OCI-LY7 (cell line): ENCODE measurements at regions not wholly inside any gene's neighbourhood (a gene's known extent, or its start where the extent isn't known, plus 50 kb on each side); places are given as distances from the start of the nearest gene placed in this dataset.

Experiments
- BruUV-seq: library from RNA; stranded (reverse); fragments of 400-500 nt; replicated peaks from 2 replicates; lab custom pipeline; 2021; lab: Mats Ljungman, UMichigan
- CTCF ChIA-PET: fragments of 300-600 bp; sonication (Branson Sonifier 250); formaldehyde crosslinking; loops from one replicate; lab custom pipeline; 2022; ENCODE audit warnings: antibody characterized with exemption; ENCODE audit not compliant: unreplicated experiment; lab: Charles Lee
- POLR2A ChIA-PET: fragments of 300-600 bp; sonication (Branson Sonifier 250); formaldehyde crosslinking; loops from one replicate; lab custom pipeline; 2022; ENCODE audit warnings: antibody characterized with exemption; lab: Charles Lee
- DNase-seq: peaks from one replicate; pipeline ENCODE4 v3.0.0-alpha.2; 2015; ENCODE audit warnings: low spot score
- H2AFZ ChIP-seq: fragments of 200-600 bp; sonication (generic), shearing (Covaris generic); 2 replicates; pipeline ENCODE4 v1.6.1; 2014; ENCODE audit warnings: mild to moderate bottlenecking, antibody characterized with exemption, low read length, moderate library complexity
- H3K27ac ChIP-seq: fragments of 200-600 bp; sonication (generic); 2 replicates; pipeline ENCODE4 v1.5.1; 2014; ENCODE audit warnings: mixed run types, low read depth, mild to moderate bottlenecking, moderate library complexity, low read length, inconsistent platforms; ENCODE audit not compliant: poor library complexity, severe bottlenecking
- H3K36me3 ChIP-seq: fragments of 200-600 bp; sonication (generic); 2 replicates; pipeline ENCODE4 v1.6.1; 2014; ENCODE audit warnings: mild to moderate bottlenecking, antibody characterized with exemption, low read length, moderate library complexity, mixed read lengths; ENCODE audit not compliant: insufficient read depth
- H3K4me1 ChIP-seq: fragments of 200-600 bp; sonication (generic); 2 replicates; pipeline ENCODE4 v1.5.1; 2014; ENCODE audit warnings: mild to moderate bottlenecking, low read length; ENCODE audit not compliant: insufficient read depth, poor library complexity, severe bottlenecking
- H3K4me2 ChIP-seq: fragments of 200-600 bp; sonication (generic); 2 replicates; pipeline ENCODE4 v1.6.1; 2014; ENCODE audit warnings: mild to moderate bottlenecking, low read length
- H3K4me3 ChIP-seq: fragments of 200-600 bp; sonication (generic); 2 replicates; pipeline ENCODE4 v1.5.1; 2014; ENCODE audit warnings: mild to moderate bottlenecking, low read depth, low read length; ENCODE audit not compliant: poor library complexity, severe bottlenecking
- H3K79me2 ChIP-seq: fragments of 200-600 bp; sonication (generic); 2 replicates; pipeline ENCODE4 v1.6.1; 2016; ENCODE audit warnings: low read depth, mild to moderate bottlenecking, low read length, moderate library complexity, mixed read lengths; ENCODE audit not compliant: insufficient read depth
- H3K9me2 ChIP-seq: fragments of 200-600 bp; sonication (generic); 2 replicates; pipeline ENCODE4 v1.6.1; 2016; ENCODE audit warnings: mild to moderate bottlenecking, low read length, mixed read lengths; ENCODE audit not compliant: insufficient read depth
- H3K9me3 ChIP-seq: fragments of 200-600 bp; sonication (generic); 2 replicates; pipeline ENCODE4 v1.6.1; 2014; ENCODE audit warnings: mild to moderate bottlenecking, mixed run types, low read length, mixed read lengths
- H4K20me1 ChIP-seq: fragments of 200-600 bp; sonication (generic); 2 replicates; pipeline ENCODE4 v1.6.1; 2014; ENCODE audit warnings: mild to moderate bottlenecking, antibody characterized with exemption, low read length, moderate library complexity, mixed read lengths; ENCODE audit not compliant: insufficient read depth
- CTCF ChIP-seq: fragments of 200-600 bp; sonication (generic); conservative IDR thresholded peaks from 2 replicates; pipeline ENCODE4 v1.5.1; 2014; ENCODE audit warnings: mild to moderate bottlenecking, antibody characterized with exemption, low read length, moderate library complexity, mixed read lengths
- EZH2phosphoT487 ChIP-seq: fragments of 200-600 bp; sonication (generic); IDR thresholded peaks from 2 replicates; pipeline ENCODE4 v1.6.1; 2018; ENCODE audit warnings: low read depth, borderline replicate concordance, mild to moderate bottlenecking, mixed run types, antibody characterized with exemption, low read length, moderate library complexity, mixed read lengths
- intact Hi-C: fragments of 100-400 bp; cut with micrococcal nuclease; formaldehyde crosslinking; loops from one replicate; pipeline ENCODE4 v1.10.0; 2022; ENCODE audit not compliant: unreplicated experiment

GRCh38 chr13:26929971-26930730 lies 169.6 kb upstream of the GPR12 start:
- H3K36me3 ChIP-seq, result no peaks in the 10 kb centered on the region
- H3K9me2 ChIP-seq, result no peaks in the 10 kb centered on the region
- no peaks in the 10 kb centered on the region for H4K20me1 ChIP-seq
- peak overlapping the region; percentile 33 for H3K4me3 ChIP-seq
- ChIA-PET POLR2A (interaction anchor here (0.5 to 1.3 kb wide), 3 partner anchors 11 to 228 kb away, joined by 3 to 5 read pairs (median 3); no protein-coding TSS in a partner anchor), CTCF (interaction anchor here (0.6 kb wide), 1 partner anchor 110 kb away, joined by 3 read pairs; no protein-coding TSS in a partner anchor)
- H3K4me2 ChIP-seq, result peak overlapping the region; percentile 58
- no peak overlapping the region for H3K27ac ChIP-seq
- H3K9me3 ChIP-seq, result no peaks in the 10 kb centered on the region
- intact Hi-C loops, result loop anchor here (1.0 to 10.0 kb wide), 3 partner anchors 57 to 445 kb away; no protein-coding TSS in a partner anchor
- peak overlapping the region; percentile 76; the same call in 1 of the 2 replicates for H2AFZ ChIP-seq
- no TSS peak for BruUV-seq
- TF ChIP-seq CTCF, result peak; percentile 98
- TF ChIP-seq EZH2phosphoT487, result no peak
- peaks cover 5% of the 10 kb centered on the region for H3K4me1 ChIP-seq
- peak; percentile 72 for DNase-seq
- H3K79me2 ChIP-seq, result no peaks in the 10 kb centered on the region

GRCh38 chr13:26927511-26927910 lies 166.9 kb upstream of the GPR12 start:
- Histone ChIP-seq H3K4me1 (peaks cover 5% of the 10 kb centered on the region), H3K79me2 (no peaks in the 10 kb centered on the region), H3K27ac (no peak overlapping the region), H3K36me3 (no peaks in the 10 kb centered on the region), H3K9me2 (no peaks in the 10 kb centered on the region), H2AFZ (no peak overlapping the region), H3K9me3 (no peaks in the 10 kb centered on the region), H3K4me2 (no peak overlapping the region), H4K20me1 (no peaks in the 10 kb centered on the region), H3K4me3 (no peak overlapping the region)
- ChIA-PET CTCF (no interaction called here), POLR2A (interaction anchor here (0.6 to 0.9 kb wide), 2 partner anchors 12 to 15 kb away, joined by 3 read pairs; no protein-coding TSS in a partner anchor)
- no peak for DNase-seq
- TF ChIP-seq EZH2phosphoT487 (no peak), CTCF (no peak)
- BruUV-seq, result no TSS peak
- intact Hi-C loops, result no loop called here

GRCh38 chr13:26926371-26926770 lies 165.8 kb upstream of the GPR12 start:
- TF ChIP-seq CTCF, result no peak
- TF ChIP-seq EZH2phosphoT487, result no peak
- ChIA-PET CTCF (no interaction called here), POLR2A (no interaction called here)
- DNase-seq, result no peak
- BruUV-seq, result no TSS peak
- H3K79me2 ChIP-seq, result no peaks in the 10 kb centered on the region
- H3K9me3 ChIP-seq, result no peaks in the 10 kb centered on the region
- H3K4me2 ChIP-seq, result no peak overlapping the region
- intact Hi-C loops, result no loop called here
- H3K9me2 ChIP-seq, result no peaks in the 10 kb centered on the region
- H3K27ac ChIP-seq, result no peak overlapping the region
- H3K36me3 ChIP-seq, result no peaks in the 10 kb centered on the region
- H4K20me1 ChIP-seq, result no peaks in the 10 kb centered on the region
- no peak overlapping the region for H2AFZ ChIP-seq
- H3K4me1 ChIP-seq, result peaks cover 15% of the 10 kb centered on the region
- H3K4me3 ChIP-seq, result no peak overlapping the region
